Progenitor cell of endocrine pancreas (in vitro differentiated cells): ENCODE measurements at regions not wholly inside any gene's neighbourhood (a gene's known extent, or its start where the extent isn't known, plus 50 kb on each side); places are given as distances from the start of the nearest gene placed in this dataset.
"Not testable (repeated sequence)": the region's sequence is repeated elsewhere in the genome, so short reads cannot be mapped to it uniquely, and the experiment has no call there.

ENCODE experiments used
- DNase-seq: peaks from one replicate; pipeline ENCODE4 v3.0.0; 2021; ENCODE audit warnings: low spot score; ENCODE audit not compliant: unreplicated experiment
- H3K27ac Mint-ChIP-seq: 2 replicates; pipeline ENCODE4 v1.8.0; 2021; ENCODE audit warnings: mild to moderate bottlenecking, moderate library complexity, mixed read lengths
- H3K27me3 Mint-ChIP-seq: 2 replicates; pipeline ENCODE4 v1.8.0; 2021; ENCODE audit warnings: mixed read lengths
- H3K36me3 Mint-ChIP-seq: 2 replicates; pipeline ENCODE4 v1.8.0; 2022; ENCODE audit warnings: mixed read lengths; ENCODE audit not compliant: insufficient read depth
- H3K4me1 Mint-ChIP-seq: 2 replicates; pipeline ENCODE4 v1.8.0; 2021; ENCODE audit warnings: low read depth, mixed read lengths
- H3K4me3 Mint-ChIP-seq: 2 replicates; pipeline ENCODE4 v1.8.0; 2021; ENCODE audit warnings: low read depth, mild to moderate bottlenecking, moderate library complexity, mixed read lengths
- H3K9me3 Mint-ChIP-seq: 2 replicates; pipeline ENCODE4 v1.8.0; 2021; ENCODE audit warnings: low read depth, mixed read lengths
- TF ChIP-seq, protein P1 (sequence below): fragments of 200-600 bp; sonication (generic); IDR thresholded peaks from one replicate; pipeline ENCODE4 v1.5.0; 2021; ENCODE audit warnings: antibody characterized with exemption, mild to moderate bottlenecking; ENCODE audit not compliant: unreplicated experiment

DNA sequence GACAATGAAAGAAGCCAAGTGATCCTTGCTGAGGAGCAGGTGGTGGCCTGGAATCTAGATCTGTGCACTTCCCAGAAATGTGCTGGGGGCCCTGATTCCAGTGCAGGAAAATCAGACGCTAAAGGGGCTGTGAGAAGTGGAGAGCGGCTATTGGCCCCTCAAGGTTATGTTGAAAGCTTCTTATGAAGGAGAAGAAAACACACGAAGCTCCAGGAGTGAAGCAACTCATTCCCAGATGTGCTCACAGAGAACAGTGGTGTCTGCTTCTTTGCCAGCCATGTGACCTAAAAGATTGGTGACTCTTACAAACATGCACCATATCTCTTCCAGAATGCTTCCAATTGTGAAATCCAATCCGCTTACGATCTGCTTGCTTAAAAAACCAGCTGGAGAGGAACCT is 679.3 kb upstream of the IGFBP3 start:
- TF ChIP-seq, protein P1, sequence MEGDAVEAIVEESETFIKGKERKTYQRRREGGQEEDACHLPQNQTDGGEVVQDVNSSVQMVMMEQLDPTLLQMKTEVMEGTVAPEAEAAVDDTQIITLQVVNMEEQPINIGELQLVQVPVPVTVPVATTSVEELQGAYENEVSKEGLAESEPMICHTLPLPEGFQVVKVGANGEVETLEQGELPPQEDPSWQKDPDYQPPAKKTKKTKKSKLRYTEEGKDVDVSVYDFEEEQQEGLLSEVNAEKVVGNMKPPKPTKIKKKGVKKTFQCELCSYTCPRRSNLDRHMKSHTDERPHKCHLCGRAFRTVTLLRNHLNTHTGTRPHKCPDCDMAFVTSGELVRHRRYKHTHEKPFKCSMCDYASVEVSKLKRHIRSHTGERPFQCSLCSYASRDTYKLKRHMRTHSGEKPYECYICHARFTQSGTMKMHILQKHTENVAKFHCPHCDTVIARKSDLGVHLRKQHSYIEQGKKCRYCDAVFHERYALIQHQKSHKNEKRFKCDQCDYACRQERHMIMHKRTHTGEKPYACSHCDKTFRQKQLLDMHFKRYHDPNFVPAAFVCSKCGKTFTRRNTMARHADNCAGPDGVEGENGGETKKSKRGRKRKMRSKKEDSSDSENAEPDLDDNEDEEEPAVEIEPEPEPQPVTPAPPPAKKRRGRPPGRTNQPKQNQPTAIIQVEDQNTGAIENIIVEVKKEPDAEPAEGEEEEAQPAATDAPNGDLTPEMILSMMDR = no peak
- Mint-ChIP-seq H3K27me3 (no peaks in the 10 kb centered on the region), H3K36me3 (no peaks in the 10 kb centered on the region), H3K9me3 (peaks cover 6% of the 10 kb centered on the region), H3K4me3 (no peak overlapping the region), H3K27ac (no peak overlapping the region), H3K4me1 (peaks cover 4% of the 10 kb centered on the region)
- no peak for DNase-seq

- not testable (repeated sequence) for H3K4me3 Mint-ChIP-seq, H3K27me3 Mint-ChIP-seq
- H3K9me3 Mint-ChIP-seq = peaks cover 21% of the 10 kb centered on the region
Measured at GRCh38 chr7:46594831-46595230, 673.8 kb upstream of the IGFBP3 start.

DNA sequence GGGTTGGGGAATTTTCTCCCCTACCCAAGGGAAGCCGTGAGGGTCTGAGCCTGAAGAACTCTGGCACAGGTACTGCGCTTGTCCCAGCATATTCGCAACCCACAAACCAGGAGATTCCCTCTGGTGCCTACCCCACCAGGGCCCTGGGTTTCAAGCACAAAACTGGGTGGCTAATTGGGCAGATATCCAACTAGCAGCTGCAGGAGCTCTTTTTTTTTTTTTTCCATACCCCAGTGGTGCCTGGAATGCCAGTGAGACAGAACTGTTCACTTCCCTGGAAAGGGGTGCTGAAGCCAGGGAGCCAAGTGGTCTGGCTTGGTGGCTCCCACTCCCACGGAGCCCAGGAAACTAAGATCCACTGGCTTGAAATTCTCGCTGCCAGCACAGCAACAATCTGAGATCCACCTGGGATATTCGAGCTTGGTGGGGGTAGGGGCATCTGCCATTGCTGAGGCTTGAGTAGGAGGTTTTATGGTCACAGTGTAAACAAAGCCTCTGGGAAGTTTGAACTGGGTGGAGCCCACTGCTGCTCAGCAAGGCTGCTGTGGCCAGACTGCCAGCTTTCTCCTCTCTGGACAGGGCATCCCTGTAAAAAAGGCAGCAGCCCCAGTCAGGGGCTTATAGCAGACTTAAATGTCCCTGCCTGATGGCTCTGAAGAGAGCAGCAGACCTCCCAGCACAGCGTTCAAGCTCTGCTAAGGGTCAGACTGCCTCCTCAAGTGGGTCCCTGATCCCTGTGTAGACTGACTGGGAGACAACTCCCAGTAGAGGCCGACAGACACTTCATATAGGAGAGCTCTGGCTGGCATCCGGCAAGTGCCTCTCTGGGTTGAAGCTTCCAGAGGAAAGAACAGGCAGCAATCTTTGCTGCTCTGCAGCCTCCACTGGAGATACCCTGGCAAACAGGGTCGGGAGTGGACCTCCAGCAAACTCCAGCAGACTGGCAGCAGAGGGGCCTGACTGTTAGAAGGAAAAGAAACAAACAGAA is 670.1 kb upstream of the IGFBP3 start:
- H3K36me3 Mint-ChIP-seq, H3K4me1 Mint-ChIP-seq, H3K27ac Mint-ChIP-seq, H3K27me3 Mint-ChIP-seq, DNase-seq, H3K4me3 Mint-ChIP-seq: not testable (repeated sequence)
- peaks cover 21% of the 10 kb centered on the region for H3K9me3 Mint-ChIP-seq

More at GRCh38 chr7:46594831-46595230, 673.8 kb upstream of the IGFBP3 start:
- H3K4me1 Mint-ChIP-seq, H3K27ac Mint-ChIP-seq, DNase-seq, H3K36me3 Mint-ChIP-seq: not testable (repeated sequence)

DNA sequence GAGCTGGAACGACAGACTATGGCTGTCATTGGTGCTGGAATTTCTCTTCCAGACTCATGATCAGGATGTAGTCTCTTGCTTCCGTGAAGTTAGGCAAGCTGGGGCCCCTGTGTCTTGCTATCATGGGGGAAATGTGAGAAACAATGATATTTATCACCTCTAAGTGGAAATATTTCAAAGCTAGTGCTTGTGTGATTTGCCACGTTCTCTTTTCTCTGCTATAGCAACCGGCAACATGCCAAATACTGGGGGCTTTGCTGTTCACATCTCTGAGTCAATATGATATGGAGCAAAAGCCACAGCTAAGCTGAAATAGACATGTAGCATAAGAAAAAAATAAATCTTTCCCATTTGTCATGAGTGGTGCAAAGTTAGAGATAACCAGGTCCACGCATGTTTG is 668.2 kb upstream of the IGFBP3 start:
- DNase-seq = no peak

DNA sequence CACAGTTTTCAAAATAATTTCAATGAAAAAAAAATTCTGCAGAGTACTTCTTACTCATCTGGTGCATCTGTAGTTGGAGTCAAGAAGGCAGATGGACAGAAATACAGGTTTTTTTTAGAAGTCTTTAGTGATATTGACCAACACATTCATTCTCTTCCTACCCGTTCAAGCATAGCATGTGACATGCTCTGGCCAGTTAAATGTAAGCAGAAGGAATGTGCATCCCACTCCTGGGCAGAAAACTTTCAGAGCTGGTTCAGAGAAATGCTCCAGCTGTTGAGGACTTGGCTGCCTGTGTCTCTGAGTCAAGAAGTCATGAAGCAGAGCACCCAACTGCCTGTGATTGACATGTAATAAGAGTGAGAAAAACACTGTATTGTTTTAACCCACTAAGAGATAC is 665.3 kb upstream of the IGFBP3 start:
- Mint-ChIP-seq H3K9me3 (no peaks in the 10 kb centered on the region), H3K36me3 (no peaks in the 10 kb centered on the region), H3K27me3 (no peaks in the 10 kb centered on the region), H3K4me3 (no peak overlapping the region), H3K4me1 (peaks cover 1% of the 10 kb centered on the region), H3K27ac (no peak overlapping the region)
- DNase-seq = no peak
- TF ChIP-seq, protein P1 = no peak

More for the DNA sequence above, 668.2 kb upstream of the IGFBP3 start:
- Mint-ChIP-seq H3K4me3 (no peak overlapping the region), H3K9me3 (peaks cover 8% of the 10 kb centered on the region), H3K27ac (no peak overlapping the region), H3K27me3 (no peaks in the 10 kb centered on the region), H3K36me3 (no peaks in the 10 kb centered on the region), H3K4me1 (peaks cover 1% of the 10 kb centered on the region)
- TF ChIP-seq, protein P1 = no peak

DNA sequence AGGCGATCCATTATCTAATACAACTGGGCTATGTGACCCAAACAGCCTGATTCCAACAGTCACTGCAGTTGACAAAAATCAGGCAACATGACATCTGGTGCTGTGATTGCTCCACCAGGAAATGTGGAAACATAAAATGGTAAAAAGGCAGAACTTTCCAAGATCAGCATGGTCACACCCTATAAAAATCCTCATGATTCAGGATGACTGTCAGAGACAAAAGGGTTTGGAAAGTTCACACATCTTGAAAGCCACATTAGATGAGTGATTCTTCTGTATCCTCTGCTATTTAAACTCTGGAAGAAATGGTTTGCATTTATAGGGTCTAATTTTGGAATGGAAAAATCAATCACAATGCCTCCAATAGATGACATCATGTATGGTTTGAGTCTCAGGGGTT is 662.6 kb upstream of the IGFBP3 start:
- no peaks in the 10 kb centered on the region for H3K9me3 Mint-ChIP-seq
- H3K27me3 Mint-ChIP-seq = no peaks in the 10 kb centered on the region
- no peak overlapping the region for H3K27ac Mint-ChIP-seq
- H3K4me1 Mint-ChIP-seq = no peaks in the 10 kb centered on the region
- no peak overlapping the region for H3K4me3 Mint-ChIP-seq
- H3K36me3 Mint-ChIP-seq = no peaks in the 10 kb centered on the region
- DNase-seq = no peak
- TF ChIP-seq, protein P1 = no peak
